DND-41 (cell line): ENCODE measurements at regions not wholly inside any gene's neighbourhood (a gene's known extent, or its start where the extent isn't known, plus 50 kb on each side); places are given as distances from the start of the nearest gene placed in this dataset.

ENCODE experiments used
- CTCF ChIP-seq: IDR thresholded peaks from 2 replicates; pipeline ENCODE4 v1.5.1; 2012; ENCODE audit warnings: borderline replicate concordance, low read length, moderate library complexity, mild to moderate bottlenecking; ENCODE audit not compliant: poor library complexity, severe bottlenecking; ENCODE audit errors: extremely low read depth
- EZH2 ChIP-seq: IDR thresholded peaks from 3 replicates; pipeline ENCODE4 v1.6.1; 2012; ENCODE audit warnings: borderline replicate concordance, low read depth, mild to moderate bottlenecking, moderate library complexity, low read length, inconsistent platforms; ENCODE audit not compliant: severe bottlenecking

- TF ChIP-seq CTCF (no peak), EZH2 (no peak)
Measured at GRCh38 chr12:41972598-41972997, 172.1 kb downstream of the GXYLT1 start.
